Neural cell (in vitro differentiated cells): ENCODE measurements at regions not wholly inside any gene's neighbourhood (a gene's known extent, or its start where the extent isn't known, plus 50 kb on each side); places are given as distances from the start of the nearest gene placed in this dataset.

Experiments
- EZH2 ChIP-seq: fragments of 200-600, 300-800 bp; shearing (Covaris generic), sonication (generic); IDR thresholded peaks from 2 replicates; pipeline ENCODE4 v1.6.1; 2014; ENCODE audit warnings: antibody characterized with exemption, low read length, borderline replicate concordance, mild to moderate bottlenecking; ENCODE audit not compliant: insufficient read depth, poor library complexity, severe bottlenecking
- MXI1 ChIP-seq: fragments of 450-650 bp; conservative IDR thresholded peaks from 2 replicates; pipeline ENCODE4 v1.6.1; 2014; ENCODE audit warnings: antibody characterized with exemption, mild to moderate bottlenecking; ENCODE audit not compliant: poor library complexity, severe bottlenecking
- TF ChIP-seq, protein P1 (sequence below): fragments of 450-650 bp; IDR thresholded peaks from 2 replicates; pipeline ENCODE4 v1.5.1; 2014; ENCODE audit warnings: antibody characterized with exemption, mild to moderate bottlenecking, moderate library complexity; ENCODE audit not compliant: poor library complexity, severe bottlenecking

DNA sequence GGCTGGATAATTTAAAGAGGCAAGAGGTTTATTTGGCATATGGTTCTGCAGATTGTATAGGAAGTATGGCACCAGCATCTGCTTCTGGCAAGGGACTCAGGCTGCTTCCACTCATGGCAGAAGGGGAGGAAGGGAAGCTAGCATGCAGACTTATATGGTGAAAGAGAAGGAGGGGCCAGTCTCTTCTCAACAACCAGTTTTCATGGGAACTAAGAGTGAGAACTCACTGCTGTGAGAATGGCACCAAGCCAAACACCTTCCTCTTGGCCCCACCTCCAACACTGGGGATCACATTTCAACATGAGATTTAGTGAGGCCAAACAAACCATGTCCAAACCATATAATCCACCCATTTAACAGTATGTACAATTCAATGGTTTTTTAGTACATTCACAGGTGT is 113.3 kb upstream of the SHB start:
- TF ChIP-seq, protein P1, sequence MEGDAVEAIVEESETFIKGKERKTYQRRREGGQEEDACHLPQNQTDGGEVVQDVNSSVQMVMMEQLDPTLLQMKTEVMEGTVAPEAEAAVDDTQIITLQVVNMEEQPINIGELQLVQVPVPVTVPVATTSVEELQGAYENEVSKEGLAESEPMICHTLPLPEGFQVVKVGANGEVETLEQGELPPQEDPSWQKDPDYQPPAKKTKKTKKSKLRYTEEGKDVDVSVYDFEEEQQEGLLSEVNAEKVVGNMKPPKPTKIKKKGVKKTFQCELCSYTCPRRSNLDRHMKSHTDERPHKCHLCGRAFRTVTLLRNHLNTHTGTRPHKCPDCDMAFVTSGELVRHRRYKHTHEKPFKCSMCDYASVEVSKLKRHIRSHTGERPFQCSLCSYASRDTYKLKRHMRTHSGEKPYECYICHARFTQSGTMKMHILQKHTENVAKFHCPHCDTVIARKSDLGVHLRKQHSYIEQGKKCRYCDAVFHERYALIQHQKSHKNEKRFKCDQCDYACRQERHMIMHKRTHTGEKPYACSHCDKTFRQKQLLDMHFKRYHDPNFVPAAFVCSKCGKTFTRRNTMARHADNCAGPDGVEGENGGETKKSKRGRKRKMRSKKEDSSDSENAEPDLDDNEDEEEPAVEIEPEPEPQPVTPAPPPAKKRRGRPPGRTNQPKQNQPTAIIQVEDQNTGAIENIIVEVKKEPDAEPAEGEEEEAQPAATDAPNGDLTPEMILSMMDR, result no peak
- TF ChIP-seq EZH2 (no peak), MXI1 (no peak)
